GM23338 (cell line): ENCODE measurements at regions not wholly inside any gene's neighbourhood (a gene's known extent, or its start where the extent isn't known, plus 50 kb on each side); places are given as distances from the start of the nearest gene placed in this dataset.

Experiments used
- ATAC-seq: fragments of 200-7000 bp; cut with Tn5 transposase; 3 replicates; pipeline ENCODE4 v1.9.1; 2020
- DNase-seq: peaks from one replicate; pipeline ENCODE4 v3.0.0-alpha.2; 2015; ENCODE audit warnings: low spot score
- H2AFZ ChIP-seq: fragments of 200-600 bp; sonication (generic); 2 replicates; pipeline ENCODE4 v1.8.0; 2016; ENCODE audit warnings: antibody characterized with exemption, mild to moderate bottlenecking, moderate library complexity
- H3F3A ChIP-seq: fragments of 200-600 bp; sonication (generic); replicated peaks from 2 replicates; pipeline ENCODE4 v1.8.0; 2017; ENCODE audit warnings: antibody characterized with exemption, mixed run types, low read depth
- H3K27ac ChIP-seq: fragments of 200-600 bp; sonication (generic); 2 replicates; pipeline ENCODE4 v1.6.1; 2016; ENCODE audit warnings: low read depth
- H3K27me3 ChIP-seq: fragments of 200-600 bp; sonication (generic); 2 replicates; pipeline ENCODE4 v1.8.0; 2016; ENCODE audit warnings: mild to moderate bottlenecking, mixed run types, moderate library complexity; ENCODE audit not compliant: insufficient read depth
- H3K36me3 ChIP-seq: fragments of 200-600 bp; sonication (generic); 2 replicates; pipeline ENCODE4 v1.8.0; 2016; ENCODE audit warnings: mild to moderate bottlenecking; ENCODE audit not compliant: insufficient read depth
- H3K4me1 ChIP-seq: fragments of 200-600 bp; sonication (generic); 2 replicates; pipeline ENCODE4 v1.8.0; 2016; ENCODE audit warnings: mild to moderate bottlenecking, moderate library complexity; ENCODE audit not compliant: insufficient read depth
- H3K4me2 ChIP-seq: fragments of 200-600 bp; sonication (generic); 2 replicates; pipeline ENCODE4 v1.7.1; 2017; ENCODE audit warnings: mixed run types
- H3K4me3 ChIP-seq: fragments of 200-600 bp; sonication (generic); 2 replicates; pipeline ENCODE4 v1.6.1; 2016; ENCODE audit warnings: mixed run types
- H3K79me2 ChIP-seq: fragments of 200-600 bp; sonication (generic); replicated peaks from 2 replicates; pipeline ENCODE4 v1.8.0; 2017; ENCODE audit warnings: mild to moderate bottlenecking; ENCODE audit not compliant: insufficient read depth
- H3K9me2 ChIP-seq: fragments of 200-600 bp; sonication (generic); 2 replicates; pipeline ENCODE4 v1.8.0; 2017; ENCODE audit not compliant: insufficient read depth
- H4K20me1 ChIP-seq: fragments of 200-600 bp; sonication (generic); replicated peaks from 2 replicates; pipeline ENCODE4 v1.8.0; 2017; ENCODE audit warnings: mild to moderate bottlenecking; ENCODE audit not compliant: insufficient read depth
- H3K27ac Mint-ChIP-seq: 2 replicates; pipeline ENCODE4 v1.8.0; 2020; ENCODE audit warnings: inconsistent platforms, mild to moderate bottlenecking, moderate library complexity, mixed read lengths
- H3K27me3 Mint-ChIP-seq: 3 replicates; pipeline ENCODE4 v1.8.0; 2022; ENCODE audit warnings: low read depth, mild to moderate bottlenecking, moderate library complexity, mixed read lengths, inconsistent platforms; ENCODE audit not compliant: insufficient read depth, poor library complexity
- H3K36me3 Mint-ChIP-seq: 3 replicates; pipeline ENCODE4 v1.8.0; 2021; ENCODE audit warnings: low read depth, mild to moderate bottlenecking, inconsistent platforms, moderate library complexity, mixed read lengths
- H3K4me1 Mint-ChIP-seq: 3 replicates; pipeline ENCODE4 v1.8.0; 2020; ENCODE audit warnings: mild to moderate bottlenecking, inconsistent platforms, mixed read lengths
- H3K4me3 Mint-ChIP-seq: 3 replicates; pipeline ENCODE4 v1.8.0; 2021; ENCODE audit warnings: moderate library complexity, mild to moderate bottlenecking, inconsistent platforms, mixed read lengths
- H3K9me3 Mint-ChIP-seq: 3 replicates; pipeline ENCODE4 v1.8.0; 2020; ENCODE audit warnings: moderate library complexity, mild to moderate bottlenecking, inconsistent platforms, mixed read lengths
- CREB1 ChIP-seq: fragments of 250-450 bp; sonication (Bioruptor Pico); IDR thresholded peaks from 2 replicates; pipeline ENCODE4 v1.5.0; 2020; ENCODE audit warnings: low read depth, mild to moderate bottlenecking, moderate library complexity
- CTCF ChIP-seq, 2 experiments: fragments of 200-600 bp in 1 of 2; sonication (generic) in 1 of 2; conservative IDR thresholded peaks; 2 replicates each; pipeline versions ENCODE4 v1.5.1 to v1.6.1; 2016 to 2017; ENCODE audit warnings: antibody characterized with exemption in 2 of 2, low read depth in 2 of 2, mild to moderate bottlenecking in 2 of 2, moderate library complexity in 1 of 2
- EZH2 ChIP-seq: fragments of 200-600 bp; sonication (generic); IDR thresholded peaks from one replicate; pipeline ENCODE4 v1.8.0; 2017; ENCODE audit warnings: antibody characterized with exemption, mild to moderate bottlenecking, low read depth; ENCODE audit not compliant: unreplicated experiment
- EZH2phosphoT487 ChIP-seq: fragments of 200-600 bp; sonication (generic); IDR thresholded peaks from one replicate; pipeline ENCODE4 v1.8.1; 2018; ENCODE audit warnings: antibody characterized with exemption; ENCODE audit not compliant: unreplicated experiment
- JUNB ChIP-seq: IDR thresholded peaks from one replicate; pipeline ENCODE4 v1.6.1; 2016; ENCODE audit warnings: antibody characterized with exemption; ENCODE audit not compliant: unreplicated experiment
- NANOG ChIP-seq: IDR thresholded peaks from 2 replicates; pipeline ENCODE4 v1.6.1; 2016; ENCODE audit warnings: antibody characterized with exemption, borderline replicate concordance
- POLR2AphosphoS5 ChIP-seq: IDR thresholded peaks from 2 replicates; pipeline ENCODE4 v1.6.1; 2016; ENCODE audit warnings: antibody characterized with exemption, low read depth
- REST ChIP-seq: IDR thresholded peaks from one replicate; pipeline ENCODE4 v1.6.1; 2018; ENCODE audit warnings: antibody characterized with exemption; ENCODE audit not compliant: unreplicated experiment
- STAT1 ChIP-seq: IDR thresholded peaks from one replicate; pipeline ENCODE4 v1.6.1; 2016; ENCODE audit warnings: antibody characterized with exemption; ENCODE audit not compliant: unreplicated experiment
- ZNF114 ChIP-seq: fragments of 250-450 bp; sonication (Bioruptor Pico); IDR thresholded peaks from 2 replicates; pipeline ENCODE4 v1.5.0; 2020; ENCODE audit warnings: mild to moderate bottlenecking, moderate library complexity
- ZNF331 ChIP-seq: fragments of 250-450 bp; sonication (Bioruptor Pico); IDR thresholded peaks from 2 replicates; pipeline ENCODE4 v1.5.0; 2020; ENCODE audit warnings: low read depth, mild to moderate bottlenecking, moderate library complexity
- ZNF462 ChIP-seq: fragments of 250-450 bp; sonication (Bioruptor Pico); IDR thresholded peaks from 2 replicates; pipeline ENCODE4 v1.5.0; 2020; ENCODE audit warnings: mild to moderate bottlenecking, moderate library complexity
- TF ChIP-seq, protein P1 (sequence below): IDR thresholded peaks from 2 replicates; pipeline ENCODE4 v1.6.1; 2016; ENCODE audit warnings: antibody characterized with exemption

DNA sequence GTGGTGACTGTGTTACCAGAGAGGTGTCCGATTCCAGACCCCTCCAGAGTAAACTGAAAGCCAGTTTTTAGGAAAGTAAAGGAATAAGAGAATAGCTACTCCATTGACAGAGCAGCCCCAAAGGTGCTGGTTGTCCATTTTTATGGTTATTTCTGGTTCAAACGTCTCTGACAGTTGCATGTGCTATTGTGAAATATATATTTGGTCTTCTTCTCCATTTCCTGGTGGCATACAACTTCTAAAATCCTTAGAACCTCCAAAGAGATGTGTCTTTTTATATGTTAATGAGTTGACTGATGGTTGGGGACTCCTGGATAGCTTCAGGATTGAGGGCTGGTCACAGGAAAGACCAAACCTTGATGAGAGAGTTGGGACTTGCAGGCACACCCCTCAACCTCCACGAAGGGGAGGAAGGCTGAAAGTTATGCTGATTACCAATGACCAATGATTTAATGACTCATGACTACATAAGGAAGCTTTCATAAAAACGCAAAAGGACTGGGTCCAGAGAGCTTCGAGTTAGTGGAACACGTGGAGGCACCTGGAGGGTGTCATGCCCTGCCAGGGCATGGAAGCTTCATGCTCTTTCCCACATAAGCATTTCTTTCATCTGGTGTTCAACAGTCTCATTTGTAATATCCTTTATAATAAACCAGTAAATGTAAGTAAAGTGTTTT is 100.7 kb downstream of the SLC16A1 start:
- Mint-ChIP-seq H3K4me1 (peaks cover 13% of the 10 kb centered on the region; the same call in 2 of the 3 replicates), H3K27ac (no peak overlapping the region), H3K9me3 (no peaks in the 10 kb centered on the region; the same call in 2 of the 3 replicates), H3K36me3 (peaks cover 5% of the 10 kb centered on the region; the same call in 1 of the 3 replicates), H3K27me3 (peaks cover 15% of the 10 kb centered on the region), H3K4me3 (no peak overlapping the region)
- no peak overlapping the region; the same call in 1 of the 2 replicates for H2AFZ ChIP-seq
- no peak for DNase-seq
- H3K4me1 ChIP-seq: peaks cover 30% of the 10 kb centered on the region
- no peak overlapping the region for H3K27ac ChIP-seq
- H3K27me3 ChIP-seq: no peaks in the 10 kb centered on the region
- peaks cover 21% of the 10 kb centered on the region for H3K9me2 ChIP-seq
- no peak for ATAC-seq
- H4K20me1 ChIP-seq: no peaks in the 10 kb centered on the region
- H3K79me2 ChIP-seq: peaks cover 18% of the 10 kb centered on the region
- H3F3A ChIP-seq: peaks cover 22% of the 10 kb centered on the region
- no peaks in the 10 kb centered on the region for H3K36me3 ChIP-seq
- peak overlapping the region; percentile 40; the same call in 1 of the 2 replicates for H3K4me2 ChIP-seq
- no peak overlapping the region for H3K4me3 ChIP-seq
- TF ChIP-seq POLR2AphosphoS5 (no peak), ZNF114 (no peak), REST (no peak), ZNF462 (CRISPR knock-in tag) (no peak), ZNF331 (CRISPR knock-in tag) (no peak), EZH2phosphoT487 (no peak), STAT1 (no peak), NANOG (no peak), EZH2 (no peak), JUNB (no peak), CTCF (conservative IDR thresholded peaks at IDR 0.05; ENCODE audit: low read depth in 2 of 2) (no peak), CREB1 (CRISPR knock-in tag) (no peak)
- TF ChIP-seq, protein P1, sequence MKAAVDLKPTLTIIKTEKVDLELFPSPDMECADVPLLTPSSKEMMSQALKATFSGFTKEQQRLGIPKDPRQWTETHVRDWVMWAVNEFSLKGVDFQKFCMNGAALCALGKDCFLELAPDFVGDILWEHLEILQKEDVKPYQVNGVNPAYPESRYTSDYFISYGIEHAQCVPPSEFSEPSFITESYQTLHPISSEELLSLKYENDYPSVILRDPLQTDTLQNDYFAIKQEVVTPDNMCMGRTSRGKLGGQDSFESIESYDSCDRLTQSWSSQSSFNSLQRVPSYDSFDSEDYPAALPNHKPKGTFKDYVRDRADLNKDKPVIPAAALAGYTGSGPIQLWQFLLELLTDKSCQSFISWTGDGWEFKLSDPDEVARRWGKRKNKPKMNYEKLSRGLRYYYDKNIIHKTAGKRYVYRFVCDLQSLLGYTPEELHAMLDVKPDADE: no peak
